ENCODE measurements at regions not wholly inside any gene's neighbourhood (a gene's known extent, or its start where the extent isn't known, plus 50 kb on each side); places are given as distances from the start of the nearest gene placed in this dataset.

- DNase-seq (ENCODE audit: extremely low read depth in 1 of 11, low read depth in 9 of 11, low spot score in 4 of 11): no peak
These were observed 81.0 kb downstream of the QPCT start for GRCh38 chr2:37425408-37425807.

DNA sequence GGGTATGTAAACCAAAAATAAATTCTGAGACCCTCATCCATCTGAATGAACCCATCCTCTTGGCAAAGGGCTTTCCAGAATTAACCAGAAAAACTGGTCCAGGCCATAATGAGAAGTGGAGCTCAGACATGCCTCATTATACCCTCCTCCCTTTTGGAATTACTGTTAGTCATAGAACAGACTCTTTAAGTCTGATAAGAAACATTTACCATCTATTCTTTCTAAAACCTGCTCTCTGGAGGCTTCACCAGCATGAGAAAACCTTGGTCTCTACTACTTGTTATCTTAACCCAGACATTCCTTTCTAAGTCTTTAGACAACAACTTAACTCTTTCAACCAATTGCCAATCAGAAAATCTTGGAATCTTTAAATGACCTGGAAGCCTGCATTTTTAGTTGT lies 82.8 kb downstream of the QPCT start:
- DNase-seq (ENCODE audit: extremely low read depth in 1 of 11, low read depth in 9 of 11, low spot score in 4 of 11): no peak

- peak in 1 of 11 donors; percentile 51 for DNase-seq (ENCODE audit: extremely low read depth in 1 of 11, low read depth in 9 of 11, low spot score in 4 of 11)
These were observed 91.9 kb downstream of the QPCT start for GRCh38 chr2:37436323-37436722.

GRCh38 chr2:37439131-37439642 lies 94.8 kb downstream of the QPCT start:
- no peak for DNase-seq (ENCODE audit: extremely low read depth in 1 of 11, low read depth in 9 of 11, low spot score in 4 of 11)

- no peak for DNase-seq (ENCODE audit: extremely low read depth in 1 of 11, low read depth in 9 of 11, low spot score in 4 of 11)
These were observed 96.6 kb downstream of the QPCT start for GRCh38 chr2:37441055-37441454.

DNA sequence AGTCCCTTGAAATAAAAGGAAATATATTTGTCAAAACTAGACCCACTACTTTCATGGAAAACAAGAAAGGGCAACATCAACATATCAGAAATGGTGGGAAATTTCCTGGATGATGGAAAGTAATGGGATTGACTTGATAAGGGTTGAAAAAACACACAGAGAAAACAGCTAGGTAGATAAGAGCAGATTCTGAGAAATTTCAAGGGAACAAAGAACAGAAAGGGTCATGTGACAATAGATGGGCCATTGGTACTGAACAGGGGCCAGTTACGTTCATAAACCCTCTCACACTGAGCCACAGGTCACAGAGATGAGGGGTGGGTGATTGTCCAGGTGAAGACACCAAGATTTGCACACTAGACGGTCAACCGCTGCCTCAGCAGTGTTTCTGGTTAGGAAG lies 98.7 kb downstream of the QPCT start:
- no peak for DNase-seq (ENCODE audit: extremely low read depth in 1 of 11, low read depth in 9 of 11, low spot score in 4 of 11)

DNA sequence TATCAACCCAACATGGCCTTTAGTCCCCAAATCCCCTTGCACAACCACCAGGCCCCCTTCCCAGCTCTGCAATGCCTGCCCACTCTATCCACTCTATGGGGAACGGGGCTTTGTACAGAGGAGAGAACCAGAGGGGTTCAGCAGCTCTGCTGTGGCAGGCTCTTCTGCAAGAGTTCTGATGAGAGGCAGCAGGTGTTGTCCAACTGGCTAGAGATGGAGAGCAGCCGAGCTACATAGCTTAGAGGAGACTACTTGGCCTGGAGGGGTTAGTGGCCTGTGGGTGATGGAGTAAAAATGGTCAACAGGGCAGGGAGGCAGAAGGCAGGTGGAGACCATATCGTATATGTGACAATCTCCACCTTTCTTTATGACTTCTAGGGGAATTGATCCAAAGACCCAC lies 103.0 kb downstream of the QPCT start:
- DNase-seq (ENCODE audit: extremely low read depth in 1 of 11, low read depth in 9 of 11, low spot score in 4 of 11): no peak

- no peak for DNase-seq (ENCODE audit: extremely low read depth in 1 of 11, low read depth in 9 of 11, low spot score in 4 of 11)
These were observed 104.1 kb downstream of the QPCT start for GRCh38 chr2:37448342-37449120.

DNA sequence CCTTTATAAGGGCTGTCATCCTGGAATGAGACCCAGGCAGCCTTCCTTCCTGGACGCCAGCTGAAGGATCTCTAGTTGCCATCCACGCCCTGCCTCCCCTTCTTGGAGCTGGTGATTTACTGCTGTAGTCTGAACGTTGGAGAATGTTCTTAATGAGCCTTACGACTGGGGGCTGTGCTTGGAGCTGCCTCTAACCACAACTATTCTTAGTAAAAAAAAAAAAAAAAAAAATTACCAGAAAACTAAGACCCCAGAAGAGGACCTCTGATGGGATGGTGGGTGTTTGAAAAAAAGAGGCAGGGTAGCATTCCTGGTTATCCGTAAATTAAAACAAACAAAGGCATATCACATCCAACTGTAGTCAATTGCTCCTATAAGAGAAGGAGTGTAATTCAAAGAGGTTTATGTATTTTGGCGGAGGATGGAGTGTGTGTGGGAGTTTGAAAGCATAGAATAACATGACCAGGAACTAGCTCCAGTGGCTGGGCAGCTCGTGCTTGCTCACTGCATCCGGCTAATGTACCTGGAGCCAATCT lies 105.4 kb downstream of the QPCT start:
- DNase-seq (ENCODE audit: extremely low read depth in 1 of 11, low read depth in 9 of 11, low spot score in 4 of 11): peak in 10 of 11 donors; percentile 54 to 84 (median 71)

- no peak for DNase-seq (ENCODE audit: extremely low read depth in 1 of 11, low read depth in 9 of 11, low spot score in 4 of 11)
These were observed 108.6 kb downstream of the QPCT start for GRCh38 chr2:37453027-37453426.

DNA sequence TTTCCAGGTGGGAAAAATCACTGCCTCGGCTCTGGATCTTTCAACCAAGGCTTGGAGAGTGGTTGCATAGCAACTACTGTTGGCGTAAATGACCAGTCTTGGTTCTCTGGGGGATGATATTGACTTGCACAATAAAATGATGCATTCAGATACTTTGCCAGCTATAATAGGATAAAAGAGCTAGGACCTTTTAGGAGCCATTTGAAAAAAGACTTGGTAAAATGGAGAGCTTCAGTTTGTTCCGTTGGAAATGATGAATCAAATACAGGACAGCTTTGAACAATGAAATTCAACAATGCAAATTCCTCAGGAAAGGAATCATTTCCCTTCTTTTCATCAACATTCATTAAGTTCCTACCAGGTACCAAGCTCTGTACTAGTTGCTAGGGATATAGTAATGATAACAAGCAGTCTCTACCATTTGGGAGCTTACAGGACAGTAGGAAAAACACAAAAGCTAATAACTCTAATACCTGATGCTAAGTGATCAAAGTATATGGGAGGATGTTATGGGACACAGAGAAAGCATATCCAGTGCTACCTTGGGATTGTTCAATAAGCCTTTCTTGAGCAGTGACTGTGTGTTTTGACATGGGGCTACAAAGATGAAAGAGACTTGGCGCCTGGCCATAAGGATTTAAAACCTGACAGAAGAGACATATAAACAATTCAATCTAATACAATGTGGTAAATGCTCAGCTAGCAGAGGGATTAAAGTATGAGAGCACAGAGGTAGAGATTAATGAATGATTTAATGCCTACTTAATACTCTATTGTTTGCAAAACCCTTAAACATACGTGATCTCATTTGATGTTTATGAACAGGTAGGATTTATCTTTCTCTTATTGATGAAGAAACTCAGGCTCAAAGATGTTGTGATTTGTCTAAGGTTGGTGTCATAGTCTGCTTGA lies 110.7 kb downstream of the QPCT start:
- DNase-seq (ENCODE audit: extremely low read depth in 1 of 11, low read depth in 9 of 11, low spot score in 4 of 11): peak in 1 of 11 donors; percentile 35

GRCh38 chr2:37456479-37456878 lies 112.0 kb downstream of the QPCT start:
- DNase-seq (ENCODE audit: extremely low read depth in 1 of 11, low read depth in 9 of 11, low spot score in 4 of 11): no peak

- no peak for DNase-seq (ENCODE audit: extremely low read depth in 1 of 11, low read depth in 9 of 11, low spot score in 4 of 11)
These were observed 113.0 kb downstream of the QPCT start for GRCh38 chr2:37457401-37457901.

DNA sequence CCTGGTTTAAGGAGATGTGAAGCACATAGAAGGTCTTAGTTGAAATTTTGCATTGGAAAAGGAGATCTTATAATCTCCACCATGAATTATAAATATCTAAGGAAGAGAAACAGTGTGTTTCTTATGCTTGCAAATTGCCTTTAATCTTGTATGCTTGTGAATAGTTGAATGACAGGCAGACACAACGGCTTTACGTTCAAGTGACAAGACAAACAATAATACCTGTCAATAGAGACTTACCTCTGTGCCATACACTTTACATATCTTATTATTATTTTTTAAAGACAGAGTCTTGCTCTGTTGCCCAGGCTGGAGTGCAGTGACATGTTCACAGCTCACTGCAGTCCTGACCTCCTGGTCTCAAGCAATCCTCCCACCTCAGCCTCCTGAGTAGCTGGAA lies 113.7 kb downstream of the QPCT start:
- DNase-seq (ENCODE audit: extremely low read depth in 1 of 11, low read depth in 9 of 11, low spot score in 4 of 11): no peak

DNA sequence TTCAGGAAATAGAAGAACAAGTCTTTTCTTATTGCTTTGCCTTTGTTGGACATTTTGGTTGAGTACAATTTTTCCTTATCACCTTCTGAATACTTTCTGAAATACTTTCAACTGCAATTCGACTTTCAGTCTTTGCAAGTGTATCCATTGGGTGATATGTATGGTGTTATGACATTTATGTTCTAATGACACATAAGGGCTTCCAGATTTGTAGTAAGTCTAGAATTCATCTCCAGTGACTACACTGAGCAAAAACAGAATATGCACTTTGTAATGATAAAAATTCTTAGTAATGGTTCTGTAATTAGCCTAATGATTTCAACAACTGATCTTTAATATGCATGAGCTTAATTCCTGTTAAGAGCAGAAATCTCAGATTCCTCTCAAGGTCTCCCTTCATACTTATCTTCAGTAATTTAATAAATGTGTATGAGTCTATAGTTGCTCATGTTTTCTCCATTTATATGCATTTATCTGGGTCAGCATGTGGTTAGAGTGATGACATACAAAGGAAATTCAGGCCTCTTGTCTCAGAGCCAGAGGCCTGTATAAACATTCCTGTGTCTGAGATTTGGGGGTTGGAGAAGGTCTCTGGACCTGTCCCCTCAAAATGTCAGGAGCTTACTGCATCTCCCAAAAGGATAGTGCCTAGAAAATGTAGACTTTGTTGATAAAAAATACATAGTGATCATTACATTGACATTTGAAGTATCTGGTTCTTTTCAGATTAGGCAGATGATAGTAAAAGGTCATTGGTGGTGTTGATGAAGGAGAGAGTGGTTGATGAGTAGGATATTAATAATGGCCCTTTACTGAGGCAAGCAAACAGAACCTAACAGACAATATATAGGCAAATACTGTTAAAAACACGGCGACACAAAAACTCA lies 114.9 kb downstream of the QPCT start:
- no peak for DNase-seq (ENCODE audit: extremely low read depth in 1 of 11, low read depth in 9 of 11, low spot score in 4 of 11)

- no peak for DNase-seq (ENCODE audit: extremely low read depth in 1 of 11, low read depth in 9 of 11, low spot score in 4 of 11)
These were observed 116.4 kb downstream of the QPCT start for GRCh38 chr2:37460896-37461229.

GRCh38 chr2:37464067-37464466 lies 119.6 kb downstream of the QPCT start:
- DNase-seq (ENCODE audit: extremely low read depth in 1 of 11, low read depth in 9 of 11, low spot score in 4 of 11): no peak

DNA sequence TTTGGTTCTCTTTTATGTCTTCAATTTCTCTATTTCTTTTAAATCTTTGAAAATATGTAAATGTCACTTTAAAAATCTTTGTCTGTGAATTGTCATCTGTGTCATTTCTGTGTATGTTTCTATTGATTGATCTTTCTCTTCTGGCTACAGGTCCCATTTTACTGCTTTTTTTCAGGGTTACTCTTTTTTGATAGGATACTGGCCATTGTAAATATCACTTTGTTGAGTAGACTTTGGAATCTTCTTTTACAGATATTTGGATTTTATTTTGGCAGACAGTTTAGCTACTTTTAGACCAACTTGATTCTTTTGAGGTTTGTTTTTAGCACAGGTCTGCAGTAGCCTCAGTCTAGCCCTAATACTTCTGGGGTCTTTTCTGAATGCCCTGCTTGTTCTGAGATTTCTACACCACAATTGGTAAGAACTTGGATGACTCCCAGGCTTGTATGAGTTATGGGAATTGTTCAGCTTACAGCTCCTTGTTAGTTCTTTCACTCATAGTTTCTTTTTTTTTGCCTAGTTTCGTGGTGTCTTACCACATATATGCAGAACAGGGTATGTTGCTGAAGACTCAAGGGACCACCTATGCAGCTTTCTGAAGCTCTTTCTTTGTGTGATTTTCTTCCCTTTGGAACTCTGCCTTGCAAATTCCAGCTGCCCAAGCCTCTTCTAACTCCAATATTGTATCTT lies 122.2 kb downstream of the QPCT start:
- no peak for DNase-seq (ENCODE audit: extremely low read depth in 1 of 11, low read depth in 9 of 11, low spot score in 4 of 11)
